Mucosa of descending colon (tissue), 3 donors: ENCODE measurements at regions not wholly inside any gene's neighbourhood (a gene's known extent, or its start where the extent isn't known, plus 50 kb on each side); places are given as distances from the start of the nearest gene placed in this dataset.

Source experiments
- ATAC-seq: fragments of 200-7000 bp; cut with Tn5 transposase; one replicate; pipeline ENCODE4 v1.9.1; 2020; ENCODE audit warnings: mild to moderate bottlenecking, moderate library complexity
- DNase-seq, 3 donors: peaks; one replicate each; pipeline ENCODE4 v3.0.0-alpha.2; 2020
- H3K36me3 ChIP-seq: fragments of 200-600 bp; one replicate; pipeline ENCODE4 v1.8.0; 2021; ENCODE audit warnings: low read depth, mild to moderate bottlenecking
- H3K4me1 ChIP-seq: fragments of 200-600 bp; one replicate; pipeline ENCODE4 v1.8.0; 2021; ENCODE audit warnings: low read depth, mild to moderate bottlenecking
- H3K4me3 ChIP-seq: fragments of 200-600 bp; one replicate; pipeline ENCODE4 v1.8.0; 2021; ENCODE audit warnings: mild to moderate bottlenecking
- H3K9me3 ChIP-seq: fragments of 200-600 bp; one replicate; pipeline ENCODE4 v1.8.0; 2021; ENCODE audit warnings: mild to moderate bottlenecking
- intact Hi-C, 2 donors: fragments of 100-400 bp; cut with DNase I in 1 of 2; cut with micrococcal nuclease in 1 of 2; formaldehyde crosslinking; loops; one replicate each; pipeline versions ENCODE4 v1.11.0 to v1.11.1; 2022; cut with DNase I, micrococcal nuclease
- TF ChIP-seq, protein P1 (sequence below): fragments of 200-600 bp; IDR thresholded peaks from one replicate; pipeline ENCODE4 v1.8.0; 2022; ENCODE audit warnings: antibody characterized with exemption, mild to moderate bottlenecking
- donor health status: DM: no; HTN: no; CAD: no; lungs with moderate emphysema.
- donor health status: DM: no; HTN: no; CAD: no.
- donor health status: DM: no; HTN: yes; CAD: no.

DNA sequence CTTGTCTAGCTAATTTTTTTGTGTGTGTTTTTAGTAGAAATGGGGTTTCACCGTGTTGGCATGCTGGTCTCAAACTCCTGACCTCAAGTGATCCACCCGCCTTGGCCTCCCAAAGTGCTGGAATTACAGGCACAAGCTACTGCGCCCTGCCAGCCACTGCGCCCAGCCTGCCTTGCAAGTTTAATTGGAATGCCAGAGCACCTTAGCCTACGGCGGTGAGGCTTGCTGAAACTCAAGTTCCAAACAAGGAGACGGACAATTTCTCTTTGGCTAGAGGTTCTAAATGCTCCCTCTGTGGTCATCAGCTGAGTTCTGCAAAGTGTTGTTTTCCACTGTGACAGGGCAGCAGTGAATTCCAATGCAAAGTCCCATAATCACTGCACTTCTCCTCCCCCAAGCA is 583.4 kb downstream of the KCNJ3 start:
- TF ChIP-seq, protein P1, sequence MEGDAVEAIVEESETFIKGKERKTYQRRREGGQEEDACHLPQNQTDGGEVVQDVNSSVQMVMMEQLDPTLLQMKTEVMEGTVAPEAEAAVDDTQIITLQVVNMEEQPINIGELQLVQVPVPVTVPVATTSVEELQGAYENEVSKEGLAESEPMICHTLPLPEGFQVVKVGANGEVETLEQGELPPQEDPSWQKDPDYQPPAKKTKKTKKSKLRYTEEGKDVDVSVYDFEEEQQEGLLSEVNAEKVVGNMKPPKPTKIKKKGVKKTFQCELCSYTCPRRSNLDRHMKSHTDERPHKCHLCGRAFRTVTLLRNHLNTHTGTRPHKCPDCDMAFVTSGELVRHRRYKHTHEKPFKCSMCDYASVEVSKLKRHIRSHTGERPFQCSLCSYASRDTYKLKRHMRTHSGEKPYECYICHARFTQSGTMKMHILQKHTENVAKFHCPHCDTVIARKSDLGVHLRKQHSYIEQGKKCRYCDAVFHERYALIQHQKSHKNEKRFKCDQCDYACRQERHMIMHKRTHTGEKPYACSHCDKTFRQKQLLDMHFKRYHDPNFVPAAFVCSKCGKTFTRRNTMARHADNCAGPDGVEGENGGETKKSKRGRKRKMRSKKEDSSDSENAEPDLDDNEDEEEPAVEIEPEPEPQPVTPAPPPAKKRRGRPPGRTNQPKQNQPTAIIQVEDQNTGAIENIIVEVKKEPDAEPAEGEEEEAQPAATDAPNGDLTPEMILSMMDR, result no peak
- intact Hi-C loops, result no loop called here
- ATAC-seq (no peak), DNase-seq (no peak)
- H3K4me3 ChIP-seq, result no peak overlapping the region
- H3K9me3 ChIP-seq, result no peaks in the 10 kb centered on the region
- H3K36me3 ChIP-seq, result no peaks in the 10 kb centered on the region
- no peaks in the 10 kb centered on the region for H3K4me1 ChIP-seq

DNA sequence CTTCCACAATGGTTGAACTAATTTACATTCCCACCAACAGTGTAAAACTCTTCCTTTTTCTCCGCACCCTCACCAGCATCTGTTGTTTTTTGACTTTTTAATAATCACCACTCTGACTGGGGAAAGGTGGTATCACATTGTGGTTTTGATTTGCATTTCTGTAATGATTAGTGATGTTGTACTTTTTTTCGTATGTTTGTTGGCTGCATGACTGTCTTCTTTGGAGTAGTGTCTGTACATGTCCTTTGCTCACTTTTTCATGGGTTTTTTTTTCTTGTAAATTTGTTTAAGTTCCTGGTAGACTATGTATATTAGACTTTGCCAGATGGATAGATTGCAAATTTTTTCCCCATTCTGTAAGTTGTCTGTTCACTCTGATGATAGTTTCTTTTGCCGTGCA is 574.8 kb downstream of the KCNJ3 start:
- H3K9me3 ChIP-seq, result no peaks in the 10 kb centered on the region
- H3K36me3 ChIP-seq, result no peaks in the 10 kb centered on the region
- DNase-seq, result no peak
- TF ChIP-seq, protein P1, result no peak
- no peak overlapping the region for H3K4me3 ChIP-seq
- no peak for ATAC-seq
- no peaks in the 10 kb centered on the region for H3K4me1 ChIP-seq
- intact Hi-C loops, result no loop called here

- DNase-seq (no peak), ATAC-seq (no peak)
- H3K4me1 ChIP-seq, result no peaks in the 10 kb centered on the region
- H3K4me3 ChIP-seq, result no peak overlapping the region
- H3K36me3 ChIP-seq, result no peaks in the 10 kb centered on the region
- intact Hi-C loops, result no loop called here
- H3K9me3 ChIP-seq, result no peaks in the 10 kb centered on the region
- TF ChIP-seq, protein P1, result no peak
Measured at GRCh38 chr2:155266583-155266982, 568.1 kb downstream of the KCNJ3 start.

- intact Hi-C loops, result no loop called here
- DNase-seq, result no peak
- TF ChIP-seq, protein P1, result no peak
Measured at GRCh38 chr2:155266109-155266508, 567.6 kb downstream of the KCNJ3 start.

GRCh38 chr2:155256803-155257202 is 558.3 kb downstream of the KCNJ3 start:
- DNase-seq (no peak), ATAC-seq (no peak)
- Histone ChIP-seq H3K9me3 (no peaks in the 10 kb centered on the region), H3K4me3 (no peak overlapping the region), H3K36me3 (no peaks in the 10 kb centered on the region), H3K4me1 (no peaks in the 10 kb centered on the region)
- intact Hi-C loops, result no loop called here
- TF ChIP-seq, protein P1, result no peak

More at GRCh38 chr2:155266109-155266508, 567.6 kb downstream of the KCNJ3 start:
- no peak overlapping the region for H3K4me3 ChIP-seq
- no peaks in the 10 kb centered on the region for H3K36me3 ChIP-seq
- ATAC-seq, result no peak
- H3K9me3 ChIP-seq, result no peaks in the 10 kb centered on the region
- no peaks in the 10 kb centered on the region for H3K4me1 ChIP-seq

DNA sequence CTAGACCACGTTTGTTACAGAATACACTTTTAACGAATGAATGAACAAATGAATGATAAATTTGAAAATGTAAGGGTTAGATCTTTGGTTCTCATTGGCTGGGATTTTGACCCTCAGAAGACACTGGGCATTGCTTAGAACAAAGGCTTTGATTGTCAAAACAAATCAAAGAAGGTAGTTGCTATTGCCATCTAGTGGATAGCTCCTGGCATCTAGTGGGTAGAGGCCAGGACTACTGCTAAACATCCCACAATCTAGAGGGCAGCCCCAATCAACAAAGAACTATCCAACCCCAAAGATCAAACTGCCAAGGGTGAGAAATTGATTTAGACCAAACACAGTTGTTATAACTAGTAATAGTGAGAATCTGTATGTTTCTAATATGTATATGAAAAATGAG is 552.3 kb downstream of the KCNJ3 start:
- TF ChIP-seq, protein P1, result no peak
- H3K4me3 ChIP-seq, result no peak overlapping the region
- H3K4me1 ChIP-seq, result no peaks in the 10 kb centered on the region
- H3K9me3 ChIP-seq, result no peaks in the 10 kb centered on the region
- H3K36me3 ChIP-seq, result no peaks in the 10 kb centered on the region
- DNase-seq, result no peak
- intact Hi-C loops, result no loop called here
- ATAC-seq, result no peak
